GM21381 (cell line): ENCODE measurements at regions not wholly inside any gene's neighbourhood (a gene's known extent, or its start where the extent isn't known, plus 50 kb on each side); places are given as distances from the start of the nearest gene placed in this dataset.
"Not testable (repeated sequence)": the region's sequence is repeated elsewhere in the genome, so short reads cannot be mapped to it uniquely, and the experiment has no call there.

Experiments used
- ATAC-seq: cut with Tn5 transposase; IDR thresholded peaks from one replicate; pipeline ENCODE4 v1.9.1; 2021; ENCODE audit warnings: mild to moderate bottlenecking, moderate library complexity; ENCODE audit not compliant: unreplicated experiment

GRCh38 chr2:91497129-91498064 lies 2805.9 kb downstream of the RPIA start:
- ATAC-seq = not testable (repeated sequence)

- ATAC-seq = not testable (repeated sequence)
Observed at GRCh38 chr2:91498065-91498449, 2806.6 kb downstream of the RPIA start.

- ATAC-seq = not testable (repeated sequence)
Observed at GRCh38 chr2:91498513-91499250, 2807.2 kb downstream of the RPIA start.

- ATAC-seq = not testable (repeated sequence)
Observed at GRCh38 chr2:91499431-91500050, 2808.1 kb downstream of the RPIA start.

GRCh38 chr2:91500246-91500977 lies 2808.9 kb downstream of the RPIA start:
- not testable (repeated sequence) for ATAC-seq

- ATAC-seq = not testable (repeated sequence)
Observed at GRCh38 chr2:91500978-91501310, 2809.5 kb downstream of the RPIA start.

- not testable (repeated sequence) for ATAC-seq
Observed at GRCh38 chr2:91501481-91502080, 2810.1 kb downstream of the RPIA start.

GRCh38 chr2:91503572-91503958 lies 2812.1 kb downstream of the RPIA start:
- not testable (repeated sequence) for ATAC-seq

GRCh38 chr2:91503959-91504741 lies 2812.7 kb downstream of the RPIA start:
- ATAC-seq = not testable (repeated sequence)

GRCh38 chr2:91508816-91509215 lies 2817.3 kb downstream of the RPIA start:
- not testable (repeated sequence) for ATAC-seq

GRCh38 chr2:91509276-91509675 lies 2817.8 kb downstream of the RPIA start:
- not testable (repeated sequence) for ATAC-seq

GRCh38 chr2:91511166-91511565 lies 2819.7 kb downstream of the RPIA start:
- not testable (repeated sequence) for ATAC-seq

- not testable (repeated sequence) for ATAC-seq
Observed at GRCh38 chr2:91515966-91516365, 2824.5 kb downstream of the RPIA start.

- not testable (repeated sequence) for ATAC-seq
Observed at GRCh38 chr2:91516669-91517068, 2825.2 kb downstream of the RPIA start.

GRCh38 chr2:91517846-91518245 lies 2826.4 kb downstream of the RPIA start:
- not testable (repeated sequence) for ATAC-seq

- ATAC-seq = not testable (repeated sequence)
Observed at GRCh38 chr2:91518361-91518981, 2827.0 kb downstream of the RPIA start.

GRCh38 chr2:91519359-91519758 lies 2827.9 kb downstream of the RPIA start:
- not testable (repeated sequence) for ATAC-seq

- not testable (repeated sequence) for ATAC-seq
Observed at GRCh38 chr2:91519914-91520313, 2828.4 kb downstream of the RPIA start.

- not testable (repeated sequence) for ATAC-seq
Observed at GRCh38 chr2:91520523-91520922, 2829.1 kb downstream of the RPIA start.
